CD4-positive, alpha-beta T cell treated with Interleukin-4 for 1 hour (primary cell): ENCODE measurements at regions not wholly inside any gene's neighbourhood (a gene's known extent, or its start where the extent isn't known, plus 50 kb on each side); places are given as distances from the start of the nearest gene placed in this dataset.
"Not testable (repeated sequence)": the region's sequence is repeated elsewhere in the genome, so short reads cannot be mapped to it uniquely, and the experiment has no call there.

Experiments used
- DNase-seq, 2 donors: peaks; one replicate each; pipeline ENCODE4 v3.0.0-alpha.2; 2020 to 2022

DNA sequence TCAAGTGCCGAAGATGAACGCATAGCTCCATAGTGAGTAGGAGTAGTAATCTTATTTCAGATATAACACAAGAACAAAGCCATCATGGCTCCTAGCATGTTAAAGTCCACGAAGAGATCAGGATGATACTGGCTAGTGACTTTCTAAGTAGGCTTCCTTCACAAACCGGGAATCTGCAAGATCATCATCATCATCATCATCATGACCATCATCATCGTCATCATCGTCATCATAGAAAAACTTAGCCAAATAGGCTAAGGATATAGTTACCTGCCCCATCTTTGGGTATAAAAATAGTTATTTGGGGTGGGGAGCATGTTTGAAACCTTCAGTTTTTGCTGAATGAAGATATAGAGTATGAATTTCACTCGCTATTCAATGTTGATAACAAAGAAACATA is 57.9 kb downstream of the PYDC2 start:
- no peak for DNase-seq

DNA sequence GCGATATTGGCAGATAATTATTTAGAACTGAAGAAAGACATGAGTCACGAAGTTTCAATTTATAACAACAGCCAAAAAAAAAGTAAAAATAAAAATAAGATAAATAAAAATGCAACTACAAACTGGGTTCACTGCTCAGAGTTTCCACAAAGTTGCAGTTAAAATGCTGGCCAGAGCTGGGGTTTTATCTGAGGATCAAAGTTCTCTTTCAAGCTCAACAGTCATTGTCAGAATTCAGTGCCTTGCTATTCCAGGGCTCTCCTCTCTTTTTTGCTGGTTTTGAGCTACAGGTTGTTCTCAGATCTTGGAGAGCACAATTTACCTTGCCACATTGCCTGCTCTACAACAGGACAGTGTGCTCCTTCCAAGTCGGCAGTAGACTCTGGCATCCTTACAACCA is 60.1 kb downstream of the PYDC2 start:
- DNase-seq: no peak

DNA sequence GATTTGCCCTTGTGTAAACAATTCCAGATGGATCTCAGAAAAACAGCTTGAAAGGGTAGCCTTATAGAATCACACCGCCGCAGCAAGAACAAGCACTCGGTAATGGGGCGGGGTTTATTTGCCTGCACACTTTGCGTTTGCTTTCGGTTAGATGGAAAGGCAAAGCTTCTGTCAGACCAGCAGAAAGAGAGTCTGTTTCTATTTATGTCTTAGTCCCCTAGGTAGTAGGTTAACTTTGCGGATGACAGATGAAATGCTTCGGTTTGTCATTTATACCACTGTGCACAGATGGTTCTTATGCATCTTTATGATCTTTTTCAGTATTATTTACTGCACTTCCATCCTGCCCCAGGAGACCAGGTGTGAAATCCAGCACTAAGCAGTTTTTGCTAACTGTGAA is 62.2 kb downstream of the PYDC2 start:
- DNase-seq: no peak

DNA sequence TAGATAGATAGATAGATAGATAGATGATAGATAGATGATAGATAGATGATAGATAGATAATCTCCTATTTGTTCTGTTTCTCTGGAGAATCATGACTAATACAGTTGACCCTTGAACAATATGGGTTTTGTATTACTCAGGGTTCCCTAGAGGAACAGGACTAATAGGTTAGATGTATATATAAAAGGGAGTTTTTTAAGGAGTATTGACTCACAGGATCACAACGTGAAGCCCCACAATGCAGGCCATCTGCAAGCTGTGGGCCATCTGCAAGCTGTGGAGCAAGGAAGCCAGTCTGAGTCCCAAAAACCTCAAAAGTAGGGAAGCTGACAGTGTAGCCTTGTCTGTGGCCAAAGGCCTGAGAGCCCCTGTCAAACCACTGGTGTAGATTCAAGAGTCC is 67.6 kb downstream of the PYDC2 start:
- no peak for DNase-seq

DNA sequence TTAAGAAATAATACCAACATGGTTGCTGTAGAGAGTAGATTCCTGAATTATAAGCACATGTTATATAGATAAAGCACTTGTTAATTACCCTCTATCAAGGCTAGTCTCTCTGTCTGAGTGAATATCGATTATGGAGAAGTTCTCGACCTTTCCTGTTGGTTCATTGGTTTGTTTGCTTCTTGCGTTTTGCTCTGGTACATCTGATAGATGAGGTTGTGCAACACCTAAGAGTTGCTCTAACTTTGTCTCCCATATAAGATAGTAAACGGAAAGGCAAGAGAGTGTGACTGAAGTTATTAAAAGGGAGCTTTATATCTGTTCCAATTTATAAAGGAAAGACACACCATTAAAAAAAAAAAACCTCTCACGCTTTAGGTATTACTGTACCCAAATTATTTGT is 69.0 kb downstream of the PYDC2 start:
- no peak for DNase-seq

DNA sequence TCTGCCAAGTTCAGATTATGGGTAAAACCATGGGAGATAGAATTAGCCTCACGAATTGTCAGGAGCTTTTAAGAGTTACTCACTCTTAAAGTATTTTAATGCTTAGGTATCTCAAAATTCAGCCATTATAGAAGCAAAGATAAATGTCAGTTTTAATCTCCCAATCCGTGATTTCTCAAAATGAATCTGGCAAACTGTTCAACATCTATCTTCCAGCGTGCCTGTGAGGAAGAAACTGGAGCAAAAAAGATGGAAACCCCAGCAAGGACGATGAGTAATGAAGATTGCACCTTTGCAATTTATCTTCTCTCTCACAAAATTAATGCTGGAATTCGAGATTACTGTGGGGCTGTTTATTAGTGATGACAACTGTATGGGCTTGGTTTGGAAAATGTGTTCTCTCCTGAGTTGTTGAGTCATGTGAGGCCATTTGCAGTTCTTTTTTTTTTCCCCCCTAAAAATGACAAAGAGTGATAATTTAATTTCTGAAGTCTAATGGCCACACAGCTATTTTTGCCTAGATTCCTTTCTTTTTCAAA is 70.5 kb downstream of the PYDC2 start:
- DNase-seq: no peak

DNA sequence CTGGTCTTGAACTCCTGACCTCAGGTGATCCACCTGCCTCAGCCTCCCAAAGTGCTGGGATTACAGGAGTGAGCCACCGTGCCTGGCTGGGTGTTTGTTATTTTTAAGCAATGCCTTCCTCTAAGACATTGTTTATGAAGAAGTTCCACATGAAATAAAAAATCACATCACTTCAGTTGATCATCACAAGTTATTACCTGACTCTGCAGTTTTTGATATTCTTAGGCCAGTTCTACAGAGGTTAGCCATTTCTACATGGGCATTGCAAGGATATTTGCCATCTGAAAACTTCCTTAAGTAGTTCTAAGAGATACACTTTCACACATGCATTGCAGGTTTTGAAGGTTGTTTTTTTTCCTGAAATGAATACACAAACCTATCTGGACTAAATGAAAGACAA is 82.1 kb downstream of the PYDC2 start:
- no peak for DNase-seq

DNA sequence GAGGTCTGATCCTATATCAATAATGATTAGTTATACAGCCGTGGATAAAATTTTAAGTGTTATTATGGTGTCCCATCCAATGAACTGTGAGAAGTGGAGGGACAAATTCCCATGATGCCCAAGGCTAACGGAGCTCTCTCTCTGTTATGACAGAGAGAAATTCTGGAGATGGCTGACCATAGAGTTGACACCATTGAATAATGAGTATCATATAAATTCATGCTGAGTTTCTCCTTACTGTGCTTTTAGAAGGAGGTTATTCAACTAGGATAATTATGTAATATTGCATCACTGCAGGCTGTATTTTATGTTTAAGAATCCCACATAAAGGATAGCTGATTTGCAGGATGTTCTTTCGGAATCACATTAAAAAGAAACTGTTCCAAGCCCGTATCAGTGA is 82.9 kb downstream of the PYDC2 start:
- no peak for DNase-seq

DNA sequence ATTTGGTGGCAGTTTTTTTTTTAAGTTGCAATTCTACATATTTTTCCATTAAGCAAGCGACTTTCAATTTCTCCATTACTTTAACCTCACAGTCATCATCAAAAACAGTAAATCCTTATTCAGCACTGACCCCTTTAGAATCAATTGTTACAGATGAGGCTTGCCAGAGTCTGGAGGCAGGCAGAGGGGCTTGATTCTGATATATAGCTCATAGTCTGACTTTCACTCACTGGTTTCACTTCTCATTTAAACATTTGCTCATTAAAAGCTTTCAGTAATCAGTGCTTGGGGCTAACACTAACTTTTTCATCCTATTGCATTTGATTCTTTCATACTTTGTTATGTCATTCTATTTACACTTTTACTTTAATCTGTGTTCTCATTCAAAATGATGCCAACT is 88.4 kb downstream of the PYDC2 start:
- DNase-seq: no peak

DNA sequence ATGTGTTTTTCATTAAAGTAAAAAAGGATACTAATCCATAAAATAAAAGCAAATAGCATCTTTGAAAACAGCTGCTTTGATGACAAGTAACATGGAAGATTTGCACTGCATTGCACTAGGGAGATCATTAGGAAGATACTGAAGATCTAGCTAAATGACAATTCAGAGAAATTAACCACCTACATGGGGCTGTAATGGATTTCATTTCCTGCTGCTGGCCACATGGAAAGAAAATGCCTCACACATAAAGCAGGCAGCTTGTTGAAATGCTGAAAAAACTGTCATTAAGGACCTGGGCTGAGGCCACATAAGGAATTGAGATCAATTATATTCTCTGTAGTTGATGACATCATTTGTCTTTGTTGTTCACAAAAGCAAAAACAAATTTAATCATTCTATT is 94.1 kb downstream of the PYDC2 start:
- no peak for DNase-seq

DNA sequence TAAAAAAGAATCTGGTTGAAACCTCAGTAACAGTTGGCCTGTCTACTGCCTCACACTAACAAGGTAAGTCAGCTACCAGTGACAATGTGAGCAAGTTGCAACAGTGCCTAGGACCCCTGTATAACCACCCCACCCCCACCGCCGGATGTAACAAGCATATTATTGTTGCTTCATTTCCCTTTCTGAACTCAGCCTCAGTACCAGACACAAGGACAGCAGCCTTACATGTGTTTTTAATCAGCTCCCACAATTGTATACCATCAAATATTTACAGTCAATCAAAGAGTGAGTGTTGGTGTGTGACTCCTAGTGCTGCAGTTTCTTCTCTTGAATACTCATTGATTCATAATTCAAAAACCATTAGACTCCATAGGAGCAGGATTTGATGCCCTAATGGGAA is 96.4 kb downstream of the PYDC2 start:
- DNase-seq: no peak

DNA sequence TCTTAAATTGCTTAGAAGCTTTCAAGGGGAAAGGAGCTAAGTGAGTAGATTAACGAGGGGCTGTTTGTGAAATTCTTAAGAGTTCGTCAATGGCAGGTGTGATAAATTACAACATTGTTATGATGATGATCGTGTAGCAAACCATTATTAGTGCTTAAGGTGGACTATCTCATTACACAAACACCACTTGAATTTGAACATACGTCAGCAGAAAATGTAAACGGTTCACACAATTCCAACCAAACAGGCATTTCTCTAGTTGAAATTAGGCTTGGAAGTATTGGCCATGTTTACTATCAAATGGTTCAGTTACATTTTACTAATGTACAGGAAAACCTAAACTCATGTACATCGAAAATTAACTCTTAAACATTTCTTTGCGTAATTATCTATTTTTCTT is 102.8 kb downstream of the PYDC2 start:
- no peak for DNase-seq

DNA sequence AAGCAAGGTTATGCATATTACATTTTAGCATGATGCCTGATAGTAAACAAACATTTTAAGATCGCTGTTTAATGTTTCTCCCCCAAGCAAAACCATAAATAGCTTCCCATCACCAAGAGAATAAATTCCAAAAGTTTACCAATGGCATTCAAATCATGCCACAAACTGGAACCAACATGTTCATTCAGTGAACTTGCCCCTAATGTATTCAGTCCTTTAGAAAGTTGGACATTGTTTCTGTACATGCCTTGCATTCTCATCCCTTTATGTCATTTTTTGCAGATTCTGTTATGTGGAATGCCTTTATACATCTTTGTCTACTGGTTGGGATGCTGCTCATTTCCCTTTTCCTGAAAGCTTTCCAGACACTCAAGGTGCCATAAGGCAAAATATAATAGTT is 105.5 kb downstream of the PYDC2 start:
- DNase-seq: no peak

DNA sequence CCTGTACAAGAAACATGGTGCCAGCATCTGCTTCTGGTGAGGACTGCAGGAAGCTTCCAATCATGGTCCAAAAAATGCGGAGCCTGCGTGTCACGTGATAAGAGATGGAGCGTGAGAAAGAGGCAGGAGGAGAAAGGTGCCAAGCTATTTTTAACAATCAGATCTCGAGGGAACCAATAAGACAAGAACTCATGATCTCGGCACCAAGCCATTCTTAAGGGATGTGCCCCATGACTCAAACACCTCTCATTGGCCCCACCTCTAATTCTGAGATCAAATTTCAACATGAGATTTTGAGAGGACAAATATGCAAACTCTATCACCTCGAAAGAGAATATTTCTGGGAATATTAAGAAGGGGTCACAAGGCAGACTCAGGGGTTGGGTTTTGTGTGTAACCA is 107.2 kb downstream of the PYDC2 start:
- DNase-seq: no peak

DNA sequence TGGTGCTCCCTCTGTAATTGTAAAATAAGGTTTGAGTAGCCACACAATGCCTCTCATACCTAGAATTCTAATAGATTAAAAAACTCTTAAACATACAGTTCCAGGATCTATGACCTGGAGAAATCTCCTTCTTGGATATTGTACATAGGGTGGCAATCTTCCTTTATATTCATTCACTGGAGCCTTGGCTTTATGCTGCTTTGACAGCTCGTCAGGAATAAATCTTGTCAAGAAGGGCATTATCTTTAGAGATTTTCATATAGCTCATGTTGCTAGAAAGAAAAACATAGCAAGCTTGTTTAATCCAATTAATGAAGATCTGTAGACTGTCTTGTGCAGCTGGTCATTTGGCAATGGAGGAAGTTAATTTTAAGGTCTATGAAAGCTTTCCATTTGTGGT is 131.1 kb downstream of the PYDC2 start:
- DNase-seq: no peak

DNA sequence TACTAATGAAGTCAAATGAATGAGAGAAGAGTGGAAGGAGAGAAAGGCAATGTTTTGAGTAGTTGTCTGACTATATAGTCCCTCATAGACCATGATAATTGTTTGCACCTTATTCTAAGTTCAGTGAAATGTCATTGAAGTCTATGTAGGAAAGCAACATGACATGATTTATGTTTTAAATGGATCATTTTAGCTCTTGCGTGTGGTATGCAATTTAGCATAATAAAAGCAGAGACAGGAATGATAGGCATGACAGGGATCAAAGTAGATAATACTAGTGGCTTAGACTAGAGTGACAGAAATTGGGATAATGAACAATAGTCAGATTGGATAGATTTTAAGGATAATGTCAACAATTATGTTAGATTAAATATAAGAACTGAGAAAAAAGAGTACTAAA is 132.5 kb downstream of the PYDC2 start:
- DNase-seq: no peak

DNA sequence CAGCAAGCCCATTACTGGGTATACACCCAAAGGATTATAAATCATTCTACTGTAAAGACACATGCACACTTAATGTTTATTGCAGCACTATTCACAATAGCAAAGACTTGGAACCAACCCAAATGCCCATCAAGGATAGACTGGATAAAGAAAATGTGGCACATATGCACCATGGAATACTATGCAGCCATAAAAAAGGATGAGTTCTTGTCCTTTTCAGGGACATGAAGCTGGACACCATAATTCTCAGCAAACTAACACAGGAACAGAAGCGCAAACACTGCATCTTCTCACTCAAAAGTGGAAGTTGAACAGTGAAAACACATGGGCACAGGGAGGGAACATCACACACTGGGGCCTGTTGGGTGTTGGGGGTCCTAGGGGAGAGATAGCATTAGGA is 154.5 kb downstream of the PYDC2 start:
- not testable (repeated sequence) for DNase-seq

DNA sequence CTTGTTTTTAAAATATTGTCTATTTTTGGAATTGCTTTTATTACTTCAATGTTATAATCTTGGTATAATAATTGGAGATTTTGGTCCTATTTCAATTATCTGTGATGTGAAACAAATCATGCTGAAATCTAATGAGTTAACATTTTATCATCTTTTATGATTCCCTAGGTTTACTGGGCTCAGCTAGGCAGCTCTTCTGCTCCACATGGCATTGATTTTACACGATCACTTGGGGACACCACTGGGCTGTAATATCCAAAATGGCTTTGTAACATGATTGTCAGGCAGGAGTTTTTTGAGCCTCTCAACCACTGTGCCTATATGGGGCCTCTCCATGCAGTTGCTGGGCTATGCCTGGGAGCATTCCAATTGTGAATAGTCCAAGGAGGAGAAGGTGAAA is 163.3 kb downstream of the PYDC2 start:
- DNase-seq: no peak

DNA sequence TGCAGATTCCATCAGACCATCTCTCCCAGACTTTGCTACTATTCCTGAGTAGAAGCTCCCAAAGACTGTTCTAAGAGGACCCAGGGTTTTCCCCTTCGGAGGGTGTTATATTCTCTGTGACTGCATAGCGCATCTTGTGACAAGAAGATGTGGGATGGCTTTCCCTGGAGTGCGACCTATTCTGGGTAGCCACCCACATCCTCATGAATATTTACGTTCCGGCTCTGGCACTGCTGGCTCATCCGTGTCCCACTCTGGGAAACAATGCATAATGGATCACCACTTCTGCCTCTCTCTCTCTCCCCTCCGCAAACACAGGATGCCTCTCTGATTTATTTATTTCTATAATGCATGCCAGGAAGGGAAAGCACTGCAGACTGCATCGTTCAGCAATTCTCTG is 166.1 kb downstream of the PYDC2 start:
- DNase-seq: no peak

DNA sequence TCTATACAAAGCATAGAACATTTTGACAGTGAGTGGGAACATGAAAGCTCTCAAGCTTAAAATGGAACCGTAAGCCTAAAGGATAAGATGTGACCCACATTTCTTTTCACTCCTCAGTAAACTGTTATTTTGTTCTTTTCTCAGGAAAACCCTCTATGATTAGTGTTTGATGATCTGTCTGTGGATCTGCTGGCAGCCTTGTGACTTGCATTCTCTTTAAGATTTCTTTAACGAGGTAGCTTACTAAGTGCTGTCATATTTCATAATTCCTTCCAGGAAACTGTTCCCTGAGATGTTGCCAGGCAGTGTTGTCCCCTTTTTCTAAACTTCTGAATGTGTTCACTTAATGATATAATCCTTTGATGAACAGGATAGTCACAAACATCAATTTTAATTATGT is 167.6 kb downstream of the PYDC2 start:
- no peak for DNase-seq

DNA sequence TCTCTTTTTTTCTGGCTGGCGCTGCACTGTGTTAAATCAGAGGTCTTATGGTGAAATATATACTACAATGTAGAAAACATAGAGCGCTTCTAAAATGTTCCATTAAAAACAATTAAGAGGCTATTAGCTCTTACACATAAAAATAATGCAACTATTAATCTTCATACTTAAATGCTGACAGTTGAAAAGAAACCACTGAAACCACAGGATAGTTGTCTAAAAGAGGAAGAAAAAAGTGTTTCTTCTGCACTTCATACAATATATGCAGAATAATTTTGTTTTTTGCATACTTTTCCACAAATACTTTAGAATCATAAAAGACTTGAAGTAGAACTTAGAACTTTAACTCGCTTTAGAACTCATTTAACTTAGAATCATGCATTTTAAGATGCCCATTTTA is 170.5 kb downstream of the PYDC2 start:
- DNase-seq: no peak

DNA sequence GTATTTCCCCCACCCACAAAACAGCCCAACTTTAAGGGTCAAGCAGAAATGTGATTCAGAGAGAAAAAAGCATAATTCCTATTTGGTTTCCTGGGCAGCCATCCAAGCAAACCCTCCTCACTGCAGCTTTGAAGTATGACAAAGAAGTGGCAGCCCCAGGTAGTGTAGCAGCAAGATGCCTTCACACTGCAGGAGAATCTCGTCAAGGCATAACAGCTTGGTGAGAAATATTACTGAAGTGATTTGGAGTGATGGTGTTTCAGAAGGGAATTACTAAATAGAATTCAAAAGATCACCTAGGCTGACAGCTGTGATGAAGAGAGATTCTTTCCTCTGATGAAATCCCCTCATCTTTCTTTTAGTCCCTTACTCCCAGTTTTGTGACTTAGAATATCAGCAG is 173.9 kb downstream of the PYDC2 start:
- no peak for DNase-seq

DNA sequence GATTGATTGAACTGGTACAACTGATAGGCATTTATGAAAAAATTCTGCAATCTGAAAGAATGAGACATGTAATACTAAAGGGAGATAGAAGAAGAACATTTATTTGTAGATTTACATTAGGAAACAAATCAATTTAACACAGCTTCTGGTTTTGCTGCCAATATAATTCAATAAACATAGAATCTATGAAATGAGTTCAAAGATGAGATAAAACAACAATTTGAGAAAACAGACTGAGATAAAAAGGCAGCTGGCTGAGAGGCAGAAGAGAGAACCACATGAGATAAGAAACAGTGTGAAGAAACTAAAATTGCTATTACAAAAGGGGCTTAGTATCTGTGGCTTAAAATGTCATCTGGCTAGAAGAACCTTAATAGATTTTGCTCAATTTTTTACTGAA is 176.6 kb downstream of the PYDC2 start:
- DNase-seq: no peak

DNA sequence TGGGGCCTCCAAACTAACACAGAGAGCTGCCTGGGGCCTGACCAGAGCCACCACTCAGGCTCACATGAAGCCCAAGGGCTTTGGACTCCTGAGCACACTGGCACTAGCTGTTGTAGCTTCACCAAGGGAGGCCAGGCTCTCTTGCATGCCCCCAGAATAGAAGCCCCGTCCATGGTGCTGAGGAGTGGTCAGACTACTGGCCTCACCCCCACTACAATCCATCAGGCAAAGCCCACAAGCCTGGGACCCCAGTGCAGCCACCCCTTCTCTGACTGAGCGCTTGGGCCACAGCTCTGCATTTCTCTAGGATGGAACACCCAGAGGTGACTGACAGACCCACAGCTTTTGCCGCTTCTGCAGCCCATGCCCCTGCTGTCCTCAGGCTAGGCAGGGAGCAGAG is 180.8 kb downstream of the PYDC2 start:
- no peak for DNase-seq

DNA sequence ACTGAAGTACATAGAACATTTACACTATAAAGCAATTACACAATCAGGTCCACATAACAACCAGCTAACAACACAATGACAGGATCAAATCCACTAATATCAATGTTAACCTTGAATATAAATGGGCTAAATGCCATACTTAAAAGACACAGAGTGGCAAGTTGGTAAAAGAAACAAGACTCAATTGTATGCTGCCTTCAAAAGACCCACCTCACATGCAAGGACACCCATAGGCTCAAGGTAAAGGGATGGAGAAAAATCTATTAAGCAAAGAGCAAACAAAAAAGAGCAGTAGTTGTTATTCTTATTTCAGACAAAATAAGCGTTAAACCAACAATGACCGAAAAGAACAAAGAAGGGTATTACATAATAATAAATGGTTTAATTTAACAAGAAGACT is 183.3 kb downstream of the PYDC2 start:
- no peak for DNase-seq

DNA sequence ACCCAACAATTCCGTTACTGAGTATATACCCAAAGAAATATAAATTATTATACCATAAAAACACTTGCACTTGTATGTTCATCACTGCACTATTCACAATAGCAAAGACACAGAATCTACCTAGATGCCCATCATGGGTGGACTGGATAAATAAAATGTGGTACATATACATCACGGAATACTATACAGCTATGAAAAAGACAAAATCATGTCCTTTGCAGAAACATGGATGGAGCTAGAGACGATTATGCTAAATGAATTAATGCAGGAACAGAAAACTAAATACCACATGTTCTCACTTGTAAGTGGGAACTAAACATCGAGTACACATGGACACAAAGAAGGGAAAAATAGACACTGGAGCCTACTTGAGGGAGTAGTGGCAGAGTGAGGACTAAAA is 185.3 kb downstream of the PYDC2 start:
- no peak for DNase-seq
